PC-3 (cell line): ENCODE measurements at regions not wholly inside any gene's neighbourhood (a gene's known extent, or its start where the extent isn't known, plus 50 kb on each side); places are given as distances from the start of the nearest gene placed in this dataset.

ENCODE experiments used
- CTCF ChIP-seq: fragments of 300-600 bp; sonication (generic); conservative IDR thresholded peaks from 2 replicates; pipeline ENCODE4 v1.5.1; 2017; ENCODE audit warnings: antibody characterized with exemption, low read depth, mild to moderate bottlenecking, low read length
- EZH2 ChIP-seq: fragments of 300-600 bp; sonication (generic); IDR thresholded peaks from one replicate; pipeline ENCODE4 v1.6.1; 2017; ENCODE audit warnings: antibody characterized with exemption, mild to moderate bottlenecking, low read length; ENCODE audit not compliant: unreplicated experiment
- EZH2phosphoT487 ChIP-seq: fragments of 300-600 bp; sonication (generic); IDR thresholded peaks from 2 replicates; pipeline ENCODE4 v1.6.1; 2018; ENCODE audit warnings: mild to moderate bottlenecking, antibody characterized with exemption, low read length, borderline replicate concordance

- TF ChIP-seq CTCF = no peak
- no peak for TF ChIP-seq EZH2
- no peak for TF ChIP-seq EZH2phosphoT487
Measured at GRCh38 chr6:113277111-113277510, 580.0 kb upstream of the MARCKS start.
